Retina (tissue), 1 donor: ENCODE measurements at regions not wholly inside any gene's neighbourhood (a gene's known extent, or its start where the extent isn't known, plus 50 kb on each side); places are given as distances from the start of the nearest gene placed in this dataset.
"Not testable (repeated sequence)": the region's sequence is repeated elsewhere in the genome, so short reads cannot be mapped to it uniquely, and the experiment has no call there.

Source experiments
- DNase-seq: peaks from one replicate; pipeline ENCODE4 v3.0.0-alpha.2; 2016

DNA sequence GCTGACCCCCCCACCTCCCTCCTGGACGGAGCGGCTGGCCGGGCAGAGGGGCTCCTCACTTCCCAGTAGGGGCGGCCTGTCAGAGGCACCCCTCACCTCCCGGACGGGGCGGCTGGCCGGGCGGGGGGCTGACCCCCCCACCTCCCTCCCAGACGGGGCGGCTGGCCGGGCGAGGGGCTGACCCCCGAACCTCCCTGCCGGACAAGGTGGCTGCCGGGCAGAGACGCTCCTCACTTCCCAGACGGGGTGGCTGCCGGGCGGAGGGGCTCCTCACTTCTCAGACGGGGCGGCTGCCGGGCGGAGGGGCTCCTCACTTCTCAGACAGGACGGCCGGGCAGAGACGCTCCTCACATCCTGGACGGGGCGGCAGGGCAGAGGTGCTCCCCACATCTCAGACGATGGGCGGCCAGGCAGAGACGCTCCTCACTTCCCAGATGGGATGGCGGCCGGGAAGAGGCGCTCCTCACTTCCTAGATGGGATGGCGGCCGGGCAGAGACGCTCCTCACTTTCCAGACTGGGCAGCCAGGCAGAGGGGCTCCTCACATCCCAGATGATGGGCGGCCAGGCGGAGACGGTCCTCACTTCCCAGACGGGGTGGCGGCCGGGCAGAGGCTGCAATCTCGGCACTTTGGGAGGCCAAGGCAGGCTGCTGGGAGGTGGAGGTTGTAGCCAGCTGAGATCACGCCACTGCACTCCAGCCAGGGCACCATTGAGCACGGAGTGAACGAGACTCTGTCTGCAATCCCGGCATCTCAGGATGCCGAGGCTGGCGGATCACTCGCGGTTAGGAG is 66.2 kb upstream of the PAPPA2 start:
- not testable (repeated sequence) for DNase-seq

DNA sequence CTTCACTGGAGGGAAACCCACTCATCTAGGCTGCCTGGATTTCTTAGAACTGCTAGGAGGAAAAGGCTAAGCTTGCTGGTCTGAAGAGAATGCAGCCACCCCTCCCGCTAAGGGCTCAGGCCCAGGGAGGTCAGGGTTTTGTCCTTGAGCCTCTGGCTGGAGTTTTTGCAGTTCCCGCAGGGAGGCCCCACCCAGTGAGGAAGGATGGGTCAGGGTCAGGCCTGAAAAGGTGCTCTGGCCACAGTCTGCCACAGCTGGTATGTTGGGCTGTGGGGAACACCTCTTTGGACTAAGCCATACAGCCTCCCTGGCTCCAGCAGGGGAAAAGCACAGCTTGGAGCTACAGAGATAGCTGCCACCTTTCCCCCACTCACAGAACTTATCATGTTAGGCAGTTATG is 71.4 kb upstream of the PAPPA2 start:
- no peak for DNase-seq

DNA sequence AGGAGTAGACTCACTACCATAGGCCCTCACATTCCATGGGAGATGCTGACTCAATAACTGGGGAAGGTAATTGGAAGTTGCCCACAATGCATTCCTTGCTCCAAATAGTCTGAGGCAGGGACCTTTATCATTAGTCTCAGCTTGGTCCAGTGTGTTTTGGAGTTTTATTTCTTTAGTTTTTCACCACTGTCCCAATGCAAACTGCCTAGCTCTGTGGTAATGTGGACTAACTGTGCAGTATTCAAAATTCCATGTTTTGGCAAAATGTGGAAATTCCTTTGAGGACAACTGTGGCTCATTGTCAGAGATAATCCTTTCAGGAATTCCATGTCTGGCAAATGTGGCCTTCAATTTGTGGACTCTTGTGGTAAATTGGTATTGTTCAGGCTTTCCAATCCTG is 78.1 kb upstream of the PAPPA2 start:
- DNase-seq = no peak

DNA sequence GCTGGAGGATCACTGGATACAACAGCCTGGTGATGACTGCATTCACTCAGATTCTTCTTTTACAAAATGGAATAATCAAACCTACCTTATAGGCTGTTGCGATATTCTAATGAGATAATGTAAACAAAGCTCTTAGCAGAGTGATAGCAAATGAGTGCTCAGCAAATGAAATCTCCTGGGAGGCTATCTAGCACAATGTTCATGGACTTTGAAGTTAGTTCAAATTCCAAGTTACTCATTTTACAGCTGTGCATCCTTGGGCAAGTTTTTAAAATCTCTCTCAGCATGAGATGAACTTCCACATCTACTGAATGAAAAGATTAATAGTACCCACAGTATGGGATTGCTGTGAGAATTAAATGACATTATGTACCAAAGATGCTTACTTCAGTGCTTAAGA is 80.8 kb upstream of the PAPPA2 start:
- DNase-seq = no peak

DNA sequence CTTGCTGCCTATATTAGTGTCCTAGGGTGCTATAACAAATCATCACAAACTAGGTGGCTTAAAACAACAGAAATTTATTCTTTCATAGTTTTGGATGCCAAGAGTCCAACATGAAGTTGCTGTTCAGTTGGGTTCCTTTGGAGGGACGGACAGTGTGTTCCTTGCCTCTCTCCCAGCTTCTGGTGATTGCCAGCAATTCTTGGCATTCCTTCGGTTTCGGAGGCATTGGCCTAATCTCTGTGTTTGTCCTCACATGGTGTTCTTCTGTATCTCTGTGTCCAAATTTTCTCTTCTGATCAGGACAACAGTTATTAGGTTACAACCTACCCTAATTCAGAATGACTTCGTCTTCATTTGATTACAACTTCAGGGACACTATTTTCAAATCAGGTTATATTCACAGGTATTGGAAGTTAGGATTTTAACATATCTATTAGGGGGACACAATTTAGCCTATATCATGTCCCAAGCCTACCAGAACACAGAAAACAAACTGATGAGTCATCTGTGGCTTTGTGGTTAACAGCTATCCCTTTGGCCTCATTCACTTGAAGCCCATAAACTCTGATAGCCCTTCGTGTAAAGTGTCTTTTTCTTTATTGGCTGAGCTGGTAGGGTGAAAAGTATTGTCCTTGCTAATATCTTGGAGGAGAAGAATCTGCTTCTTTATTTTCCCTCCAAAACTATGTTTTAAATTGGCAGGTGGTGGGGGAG is 83.2 kb upstream of the PAPPA2 start:
- DNase-seq = no peak

DNA sequence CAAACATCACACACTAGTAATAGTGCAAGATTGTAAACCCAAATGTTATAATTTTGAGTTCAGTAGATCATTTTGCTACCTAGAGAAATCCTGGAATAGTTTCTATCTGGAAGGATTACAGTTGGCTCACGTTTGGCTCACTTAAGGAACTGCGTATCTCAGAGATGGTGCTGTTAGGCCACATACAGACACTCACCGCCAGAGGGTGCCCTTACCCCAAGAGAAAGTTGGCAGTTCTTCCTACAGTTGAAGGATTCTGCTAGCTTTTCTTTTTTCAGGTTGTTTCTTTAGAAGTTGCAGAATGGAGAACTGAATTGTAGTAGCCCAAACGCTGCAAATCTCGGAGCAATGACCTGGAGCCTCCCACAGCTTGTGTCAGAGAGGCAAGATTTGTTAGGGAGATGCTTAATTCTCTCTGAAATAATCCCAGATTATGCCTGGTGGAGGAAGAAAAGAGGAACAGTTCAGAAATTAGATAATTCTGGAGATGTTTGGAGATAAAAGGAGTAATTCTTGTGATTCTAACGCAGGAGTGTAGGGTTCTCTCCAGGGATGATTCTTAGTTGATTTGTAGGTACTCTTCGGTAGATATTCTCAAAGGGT is 87.9 kb upstream of the PAPPA2 start:
- DNase-seq = peak; percentile 74

DNA sequence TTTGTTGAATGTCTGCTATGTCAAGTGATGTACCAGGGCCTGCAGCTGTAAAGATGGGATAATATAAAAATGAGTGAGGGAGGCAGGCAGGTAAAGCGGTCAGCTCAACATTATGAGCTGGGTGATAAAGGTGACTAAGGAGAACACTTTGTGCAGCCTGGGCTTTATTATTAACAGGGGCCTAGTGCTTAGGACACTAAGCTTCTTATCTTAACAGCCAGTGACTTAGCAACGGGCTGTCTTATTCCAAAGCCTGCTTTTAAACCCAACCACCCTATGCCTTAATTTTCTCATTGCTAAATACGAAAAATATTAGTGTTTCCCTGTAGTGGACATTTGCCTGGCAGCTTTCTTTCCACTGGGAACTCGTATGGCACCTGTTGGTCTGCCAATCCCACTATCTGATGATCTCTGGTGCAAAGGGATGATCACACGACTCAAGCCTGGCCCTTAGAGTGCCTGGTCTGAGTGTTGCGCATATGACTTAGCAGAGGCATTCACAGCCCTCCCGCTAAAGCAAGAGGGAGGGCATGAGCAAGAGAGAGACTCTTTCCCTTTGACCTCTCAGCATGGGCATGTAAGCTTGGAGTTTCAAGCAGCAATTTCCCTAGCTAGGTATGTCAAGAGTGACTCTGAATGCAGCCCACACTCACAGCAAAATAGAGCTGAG is 98.6 kb upstream of the PAPPA2 start:
- peak; percentile 16 for DNase-seq

DNA sequence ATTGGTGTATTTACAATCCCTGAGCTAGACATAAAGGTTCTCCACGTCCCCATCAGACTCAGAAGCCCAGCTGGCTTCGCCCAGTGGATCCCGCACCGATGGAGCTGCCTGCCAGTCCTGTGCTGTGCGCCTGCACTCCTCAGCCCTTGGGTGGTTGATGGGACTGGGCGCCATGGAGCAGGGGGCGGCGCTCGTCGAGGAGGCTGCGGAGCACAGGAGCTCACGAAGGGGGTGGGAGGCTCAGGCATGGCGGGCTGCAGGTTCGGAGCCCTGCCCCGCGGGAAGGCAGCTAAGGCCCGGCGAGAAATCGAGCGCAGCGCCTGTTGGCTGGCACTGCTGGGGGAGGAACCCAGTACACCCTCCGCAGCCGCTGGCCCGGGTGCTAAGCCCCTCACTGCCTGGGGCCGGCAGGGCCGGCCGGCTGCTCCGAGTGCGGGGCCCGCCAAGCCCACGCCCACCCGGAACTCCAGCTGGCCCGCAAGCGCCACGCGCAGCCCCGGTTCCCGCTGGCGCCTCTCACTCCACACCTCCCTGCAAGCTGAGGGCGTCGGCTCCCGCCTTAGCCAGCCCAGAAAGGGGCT is 113.8 kb upstream of the PAPPA2 start:
- not testable (repeated sequence) for DNase-seq

DNA sequence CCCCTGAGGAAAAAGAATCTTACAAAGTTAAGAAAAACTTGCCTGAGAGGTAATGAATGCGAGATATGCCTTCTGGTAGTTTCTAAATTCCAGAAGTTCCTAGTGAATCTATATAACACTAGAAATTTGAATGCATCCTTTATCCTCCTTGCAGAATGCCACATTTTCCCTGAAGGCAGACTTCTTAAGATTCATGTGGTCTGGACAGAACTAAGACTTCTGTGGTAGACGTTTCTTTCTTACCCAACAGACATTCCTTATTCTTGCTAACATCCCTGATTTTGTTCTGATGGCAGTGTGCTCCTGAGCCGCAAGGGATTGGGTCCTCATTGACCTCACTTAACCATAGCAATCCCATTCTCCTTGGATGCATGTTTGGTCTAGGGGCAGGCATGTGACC is 121.3 kb upstream of the PAPPA2 start:
- DNase-seq = no peak

DNA sequence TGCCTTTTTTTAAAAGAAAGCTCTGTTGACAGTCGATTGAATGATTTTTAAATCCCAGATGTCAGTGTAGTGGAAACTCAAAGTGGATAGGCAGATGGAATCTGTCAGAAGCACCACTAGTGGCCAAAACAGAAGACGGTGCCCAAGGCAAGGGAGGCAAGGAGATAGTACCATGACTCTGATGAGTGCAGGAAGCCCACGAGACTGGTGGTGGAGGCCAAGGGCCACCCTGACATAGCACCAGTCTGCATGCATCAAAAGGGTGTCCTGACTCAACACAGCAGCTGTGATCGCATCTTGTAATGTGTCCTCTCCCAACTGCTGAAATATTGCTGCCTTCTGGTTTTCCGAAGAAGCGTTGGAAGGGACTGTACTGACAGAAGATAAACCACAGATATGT is 124.1 kb upstream of the PAPPA2 start:
- no peak for DNase-seq

DNA sequence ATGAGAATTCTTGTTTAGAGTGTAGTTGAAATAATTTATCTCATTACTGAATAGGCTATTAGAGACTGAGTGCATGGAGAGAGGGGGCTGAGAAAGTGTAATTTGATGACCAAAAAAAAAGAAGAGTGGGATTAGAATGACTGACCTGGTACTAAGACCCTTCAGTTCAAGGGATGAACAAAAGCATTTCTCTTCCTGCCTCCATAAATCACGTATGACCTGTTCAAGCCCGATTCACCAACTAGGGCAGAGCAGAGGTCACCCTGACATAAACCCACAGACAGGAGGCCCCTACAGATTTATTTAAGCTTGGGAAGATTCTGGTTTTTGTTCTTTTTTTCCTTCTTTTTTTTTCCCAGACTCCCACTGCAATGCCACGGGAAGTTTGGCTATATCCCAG is 123.7 kb upstream of the COP1 start:
- DNase-seq = no peak

DNA sequence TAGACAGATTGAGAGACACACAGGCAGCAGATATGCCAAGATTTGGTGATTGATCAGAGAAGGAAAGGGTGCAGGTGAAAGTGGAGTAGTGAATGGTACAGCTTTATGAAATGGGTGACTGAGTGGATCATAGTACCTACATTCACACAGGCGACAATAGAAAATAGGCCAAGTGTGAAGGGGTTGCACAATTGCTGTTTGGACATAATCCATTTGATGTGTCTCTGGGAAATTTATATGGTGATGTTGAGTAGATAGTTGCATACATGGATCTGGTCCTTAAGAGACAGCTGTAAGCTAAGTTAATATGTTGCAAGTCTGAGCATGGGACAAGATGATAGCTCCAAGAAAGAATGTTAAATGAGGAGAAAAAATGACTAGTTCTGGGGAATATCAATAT is 118.6 kb upstream of the COP1 start:
- DNase-seq = no peak

DNA sequence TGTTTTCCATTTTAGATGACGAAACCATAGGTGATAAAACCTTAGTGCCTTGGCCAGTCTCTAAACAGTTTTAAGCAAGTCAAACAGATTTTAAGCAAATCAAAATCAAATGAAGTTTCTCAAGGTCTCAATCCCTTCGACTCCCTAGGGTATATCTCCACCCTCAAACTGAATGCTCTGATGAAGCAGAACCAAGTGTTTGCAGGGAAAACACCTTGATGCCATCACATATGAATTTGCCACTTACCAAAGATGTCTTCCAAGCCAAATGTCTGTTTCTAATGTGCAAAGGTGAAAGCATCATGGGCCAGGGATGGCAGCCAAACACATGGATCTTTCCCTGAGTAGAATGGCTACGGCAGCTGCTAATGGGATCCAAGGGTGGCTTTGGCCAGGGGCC is 116.4 kb upstream of the COP1 start:
- no peak for DNase-seq

DNA sequence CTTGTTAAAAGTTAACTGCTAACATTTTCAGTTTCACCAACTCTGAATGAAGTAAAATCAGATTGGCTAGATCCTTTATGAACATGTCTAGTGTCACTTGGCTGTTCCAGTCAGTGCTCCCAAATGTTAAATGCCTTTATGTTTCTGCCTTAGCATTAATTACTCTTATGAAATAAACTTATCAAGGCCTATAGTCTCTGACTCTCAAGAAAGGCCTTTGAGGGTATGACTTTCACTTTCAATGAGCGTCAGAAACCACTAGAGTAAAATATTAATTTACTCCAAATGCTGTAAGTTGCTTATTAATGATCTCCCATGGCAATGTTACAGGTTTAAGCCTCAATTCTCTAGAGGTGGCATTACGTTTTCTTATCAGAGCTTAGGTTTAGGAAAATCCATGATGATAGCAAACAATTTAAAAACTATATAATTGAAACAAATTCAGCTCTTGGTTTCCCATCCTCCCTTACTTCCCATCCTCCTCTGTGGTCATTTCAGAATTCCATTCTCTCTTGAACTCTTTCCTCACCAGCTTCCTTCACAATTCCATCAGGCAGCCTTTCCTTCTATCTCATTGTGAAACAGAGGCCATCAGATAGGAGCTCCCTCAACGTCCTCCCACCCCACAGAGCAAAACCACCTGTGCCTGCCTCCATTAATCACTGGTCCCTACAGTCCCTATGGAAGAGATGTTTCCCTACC is 108.6 kb upstream of the COP1 start:
- no peak for DNase-seq

DNA sequence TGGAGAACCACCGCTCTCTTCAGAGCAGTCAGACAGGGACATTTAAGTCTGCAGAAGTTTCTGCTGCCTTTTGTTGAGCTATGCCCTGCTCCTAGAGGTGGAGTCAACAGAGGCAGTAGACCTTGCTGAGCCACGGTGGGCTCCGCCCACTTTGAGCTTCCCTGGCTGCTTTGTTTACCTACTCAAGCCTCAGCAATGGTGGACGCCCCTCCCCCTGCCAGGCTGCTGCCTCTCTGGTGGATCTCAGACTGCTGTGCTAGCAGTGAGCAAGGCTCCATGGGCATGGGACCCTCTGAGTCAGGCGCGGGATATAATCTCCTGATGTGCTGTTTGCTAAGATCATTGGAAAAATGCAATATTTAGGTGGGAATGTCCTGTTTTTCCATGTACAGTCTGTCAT is 89.5 kb upstream of the COP1 start:
- DNase-seq = not testable (repeated sequence)

DNA sequence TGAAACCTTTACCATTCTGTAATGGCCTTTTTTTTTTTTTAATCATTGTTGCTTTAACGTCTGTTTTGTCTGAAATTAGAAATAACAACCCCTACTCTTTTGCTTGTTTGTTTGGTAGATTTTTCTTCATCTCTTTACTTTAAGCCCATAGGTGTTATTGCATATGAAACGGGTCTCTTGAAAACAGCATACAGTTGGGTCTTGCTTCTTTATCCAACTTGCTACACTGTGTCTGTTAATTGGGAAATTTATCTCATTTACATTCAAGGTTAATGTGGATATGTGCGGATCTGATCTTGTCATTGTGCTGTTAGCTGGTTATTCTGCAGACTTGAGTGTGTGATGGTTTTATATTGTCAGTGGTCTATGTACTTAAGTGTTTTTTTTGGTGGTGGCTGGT is 78.9 kb upstream of the COP1 start:
- no peak for DNase-seq

DNA sequence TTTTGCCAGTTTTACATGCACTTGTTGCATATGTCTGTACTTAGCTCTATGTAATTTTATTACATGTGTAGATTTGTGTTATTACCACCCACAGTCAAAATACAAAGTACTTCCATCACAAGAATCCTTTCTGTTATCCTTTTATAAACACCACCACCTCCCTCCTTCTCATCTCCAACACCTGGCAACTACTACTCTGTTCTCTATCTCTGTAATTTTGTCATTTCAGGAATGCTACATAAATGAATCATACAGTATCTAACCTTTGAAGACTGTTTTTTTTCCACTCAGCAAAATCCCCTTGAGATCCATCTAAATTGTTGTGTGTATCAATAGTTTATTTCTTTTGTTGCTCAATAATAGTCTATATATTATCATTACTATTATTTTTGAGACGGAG is 64.5 kb upstream of the COP1 start:
- DNase-seq = no peak
